ENCODE measurements at regions not wholly inside any gene's neighbourhood (a gene's known extent, or its start where the extent isn't known, plus 50 kb on each side); places are given as distances from the start of the nearest gene placed in this dataset.
"Not testable (repeated sequence)": the region's sequence is repeated elsewhere in the genome, so short reads cannot be mapped to it uniquely, and the experiment has no call there.

DNA sequence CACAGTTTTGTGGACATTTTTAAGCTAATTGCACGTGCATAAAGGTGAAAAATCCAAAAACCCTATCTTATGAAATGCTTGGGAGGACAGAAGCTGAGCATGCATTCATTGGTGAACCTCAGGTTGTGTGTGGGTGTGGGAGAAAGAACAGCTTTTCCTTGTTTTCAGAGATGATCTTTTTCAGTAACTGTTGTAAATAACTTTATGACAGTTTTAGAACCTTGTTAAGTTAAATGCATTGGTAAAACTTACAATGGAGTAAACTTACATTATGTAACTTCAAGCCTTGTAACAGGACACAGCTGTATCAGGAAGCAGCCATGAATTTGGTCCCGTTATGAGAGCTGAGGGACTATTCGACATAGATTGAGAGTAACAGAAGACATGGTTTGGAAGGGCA, 587.4 kb downstream of the GALC start:
- H3K9me3 ChIP-seq (ENCODE audit: control insufficient read depth, insufficient read depth, low read length), result no peaks in the 10 kb centered on the region

GRCh38 chr14:87397499-87397898, 595.5 kb downstream of the GALC start:
- H3K4me1 ChIP-seq (ENCODE audit: insufficient read depth, low read length), result no peaks in the 10 kb centered on the region
- no peak overlapping the region for H3K9ac ChIP-seq (ENCODE audit: low read depth, low read length)
- no peaks in the 10 kb centered on the region; the same call in 1 of the 2 replicates for H3K9me3 ChIP-seq (ENCODE audit: control insufficient read depth, insufficient read depth, low read length)
- H3K36me3 ChIP-seq (ENCODE audit: insufficient read depth, low read length), result no peaks in the 10 kb centered on the region

More for the DNA sequence above, 587.4 kb downstream of the GALC start:
- H3K36me3 ChIP-seq (ENCODE audit: insufficient read depth, low read length), result no peaks in the 10 kb centered on the region
- peaks cover 16% of the 10 kb centered on the region for H3K4me1 ChIP-seq (ENCODE audit: insufficient read depth, low read length)
- H3K9ac ChIP-seq (ENCODE audit: low read depth, low read length), result no peak overlapping the region

DNA sequence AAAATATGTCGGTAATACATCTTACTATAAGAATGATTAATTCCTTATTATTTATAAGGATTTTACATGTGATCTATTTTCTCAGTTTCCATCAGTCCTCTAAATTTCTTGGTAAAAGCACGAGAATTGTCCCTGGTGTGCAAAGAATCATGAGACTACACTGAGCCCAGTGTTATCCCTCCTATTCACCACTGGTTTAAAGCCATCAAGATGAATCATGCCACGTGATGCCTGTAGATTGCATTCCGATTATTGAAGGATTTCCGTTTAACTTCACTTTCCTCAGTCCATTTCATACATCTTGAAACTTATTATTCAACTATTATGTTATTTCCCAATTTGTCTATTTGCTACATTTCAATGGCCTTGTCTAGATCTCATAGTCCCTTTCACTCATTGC, 601.9 kb downstream of the GALC start:
- no peaks in the 10 kb centered on the region; the same call in 1 of the 2 replicates for H3K9me3 ChIP-seq (ENCODE audit: control insufficient read depth, insufficient read depth, low read length)

DNA sequence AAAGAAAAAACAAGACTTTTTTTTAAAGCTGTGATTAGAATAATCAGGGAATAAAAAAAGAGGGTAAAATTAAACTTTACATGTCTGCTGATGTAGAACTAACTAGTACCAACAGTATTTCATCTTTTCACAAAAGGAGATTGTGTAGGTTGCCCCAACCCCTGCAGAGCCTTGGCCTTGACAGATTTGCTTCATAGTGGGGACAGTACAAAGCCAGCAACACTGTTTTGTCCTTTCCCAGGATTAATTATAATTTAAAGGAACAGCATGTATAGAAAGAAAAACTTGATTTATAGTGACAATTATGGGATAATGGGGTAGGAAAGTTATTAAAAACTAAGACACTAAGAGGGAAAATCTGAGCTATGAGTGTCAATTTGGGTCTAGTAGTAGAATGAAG, 604.0 kb downstream of the GALC start:
- no peaks in the 10 kb centered on the region for H3K36me3 ChIP-seq (ENCODE audit: insufficient read depth, low read length)
- no peaks in the 10 kb centered on the region; the same call in 1 of the 2 replicates for H3K9me3 ChIP-seq (ENCODE audit: control insufficient read depth, insufficient read depth, low read length)
- H3K9ac ChIP-seq (ENCODE audit: low read depth, low read length), result no peak overlapping the region
- H3K4me1 ChIP-seq (ENCODE audit: insufficient read depth, low read length), result no peaks in the 10 kb centered on the region

More for the DNA sequence above, 601.9 kb downstream of the GALC start:
- no peaks in the 10 kb centered on the region for H3K36me3 ChIP-seq (ENCODE audit: insufficient read depth, low read length)
- H3K9ac ChIP-seq (ENCODE audit: low read depth, low read length), result no peak overlapping the region
- no peaks in the 10 kb centered on the region for H3K4me1 ChIP-seq (ENCODE audit: insufficient read depth, low read length)

- Histone ChIP-seq H3K36me3 (ENCODE audit: insufficient read depth, low read length) (no peaks in the 10 kb centered on the region), H3K9ac (ENCODE audit: low read depth, low read length) (no peak overlapping the region), H3K4me1 (ENCODE audit: insufficient read depth, low read length) (no peaks in the 10 kb centered on the region), H3K9me3 (ENCODE audit: control insufficient read depth, insufficient read depth, low read length) (no peaks in the 10 kb centered on the region)
Observed at GRCh38 chr14:87387806-87388205, 605.2 kb downstream of the GALC start.

DNA sequence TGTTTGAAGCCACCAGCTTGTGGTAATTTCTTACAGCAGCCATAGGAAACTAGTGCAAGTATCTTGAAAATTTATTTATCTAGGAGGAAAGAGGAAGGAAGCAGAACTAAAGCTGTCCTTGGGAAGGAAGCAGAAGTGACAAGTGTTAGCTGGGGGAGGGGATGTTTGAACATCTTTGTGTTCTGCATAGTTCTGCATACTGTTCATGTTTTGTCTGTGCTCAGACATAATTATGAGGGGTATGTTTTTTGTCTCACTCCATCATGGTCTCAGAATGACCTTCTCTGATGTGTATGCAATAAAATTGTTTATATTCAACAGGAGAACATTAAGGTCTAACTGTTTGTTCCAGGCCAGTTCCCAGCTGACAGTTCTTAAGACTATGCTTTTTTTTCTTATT, 606.5 kb downstream of the GALC start:
- Histone ChIP-seq H3K9me3 (ENCODE audit: control insufficient read depth, insufficient read depth, low read length) (peaks cover 4% of the 10 kb centered on the region; the same call in 1 of the 2 replicates), H3K4me1 (ENCODE audit: insufficient read depth, low read length) (no peaks in the 10 kb centered on the region), H3K9ac (ENCODE audit: low read depth, low read length) (no peak overlapping the region), H3K36me3 (ENCODE audit: insufficient read depth, low read length) (no peaks in the 10 kb centered on the region)

DNA sequence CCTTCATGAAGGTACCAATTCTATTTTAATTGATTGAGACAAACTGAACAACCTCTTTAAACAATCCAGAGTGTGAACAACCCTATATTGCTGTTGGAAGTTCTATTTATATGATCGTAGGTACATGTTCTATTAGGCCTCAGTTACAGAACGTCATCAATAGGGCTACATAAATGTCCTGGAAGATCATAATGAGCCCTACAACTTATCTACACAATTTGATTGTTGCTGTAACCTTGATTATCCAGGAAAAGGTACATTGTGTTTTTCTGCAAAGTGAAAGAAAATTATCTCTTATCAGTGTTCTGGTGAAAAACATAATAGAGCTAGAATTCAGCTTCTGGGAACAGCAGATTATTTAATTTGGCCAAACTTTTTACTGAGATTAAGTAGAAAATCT, 612.9 kb downstream of the GALC start:
- Histone ChIP-seq H3K4me1 (ENCODE audit: insufficient read depth, low read length) (no peaks in the 10 kb centered on the region), H3K36me3 (ENCODE audit: insufficient read depth, low read length) (no peaks in the 10 kb centered on the region), H3K9me3 (ENCODE audit: control insufficient read depth, insufficient read depth, low read length) (peaks cover 5% of the 10 kb centered on the region; the same call in 1 of the 2 replicates), H3K9ac (ENCODE audit: low read depth, low read length) (no peak overlapping the region)

GRCh38 chr14:87368751-87369150, 624.2 kb downstream of the GALC start:
- Histone ChIP-seq H3K4me1 (ENCODE audit: insufficient read depth, low read length) (no peaks in the 10 kb centered on the region), H3K9ac (ENCODE audit: low read depth, low read length) (no peak overlapping the region), H3K9me3 (ENCODE audit: control insufficient read depth, insufficient read depth, low read length) (no peaks in the 10 kb centered on the region), H3K36me3 (ENCODE audit: insufficient read depth, low read length) (no peaks in the 10 kb centered on the region)

- not testable (repeated sequence) for H3K9ac ChIP-seq (ENCODE audit: low read depth, low read length); H3K36me3 ChIP-seq (ENCODE audit: insufficient read depth, low read length); H3K4me1 ChIP-seq (ENCODE audit: insufficient read depth, low read length); H3K9me3 ChIP-seq (ENCODE audit: control insufficient read depth, insufficient read depth, low read length)
Observed at GRCh38 chr14:87360246-87360645, 632.7 kb downstream of the GALC start.

DNA sequence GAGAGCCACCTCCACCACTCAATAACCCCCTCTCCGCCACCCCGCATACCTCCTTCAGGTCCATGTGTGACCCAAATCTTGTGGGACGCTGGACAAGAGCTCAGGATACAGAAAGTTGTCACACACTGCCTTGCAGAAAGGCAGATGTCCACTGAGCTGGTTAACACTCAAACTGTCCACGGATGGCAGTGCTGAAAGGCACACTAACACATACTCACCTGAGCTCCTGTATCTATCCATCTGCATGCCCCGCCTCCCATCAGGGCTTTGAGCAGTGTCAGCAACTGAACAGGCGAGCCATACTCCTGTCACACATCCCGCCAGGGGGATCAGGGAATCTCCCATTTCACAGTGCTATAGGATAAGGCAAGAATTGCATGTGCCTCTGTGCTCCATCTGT, 642.0 kb downstream of the GALC start:
- H3K9me3 ChIP-seq (ENCODE audit: control insufficient read depth, insufficient read depth, low read length), result no peaks in the 10 kb centered on the region
- no peaks in the 10 kb centered on the region for H3K4me1 ChIP-seq (ENCODE audit: insufficient read depth, low read length)
- H3K9ac ChIP-seq (ENCODE audit: low read depth, low read length), result no peak overlapping the region
- H3K36me3 ChIP-seq (ENCODE audit: insufficient read depth, low read length), result no peaks in the 10 kb centered on the region

DNA sequence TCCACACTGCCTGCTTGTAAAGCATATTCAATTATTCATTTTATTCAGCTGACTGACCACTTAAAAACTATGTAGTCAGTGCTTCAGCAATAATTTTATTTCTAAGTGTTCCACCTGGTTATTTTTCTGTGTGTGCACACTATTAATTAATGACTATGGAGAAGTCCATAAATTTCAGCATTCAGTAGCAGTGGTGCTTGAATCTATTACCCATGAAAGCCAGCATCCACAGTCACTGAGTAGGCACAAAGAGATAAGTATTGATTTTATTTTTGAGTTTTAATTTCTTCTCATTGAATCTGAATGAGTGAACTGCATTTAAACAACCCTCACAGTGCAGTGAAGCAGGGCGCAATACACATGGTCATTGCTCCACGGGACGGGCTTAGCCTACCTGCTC, 643.1 kb downstream of the GALC start:
- Histone ChIP-seq H3K4me1 (ENCODE audit: insufficient read depth, low read length) (no peaks in the 10 kb centered on the region), H3K9me3 (ENCODE audit: control insufficient read depth, insufficient read depth, low read length) (no peaks in the 10 kb centered on the region), H3K9ac (ENCODE audit: low read depth, low read length) (no peak overlapping the region), H3K36me3 (ENCODE audit: insufficient read depth, low read length) (no peaks in the 10 kb centered on the region)

DNA sequence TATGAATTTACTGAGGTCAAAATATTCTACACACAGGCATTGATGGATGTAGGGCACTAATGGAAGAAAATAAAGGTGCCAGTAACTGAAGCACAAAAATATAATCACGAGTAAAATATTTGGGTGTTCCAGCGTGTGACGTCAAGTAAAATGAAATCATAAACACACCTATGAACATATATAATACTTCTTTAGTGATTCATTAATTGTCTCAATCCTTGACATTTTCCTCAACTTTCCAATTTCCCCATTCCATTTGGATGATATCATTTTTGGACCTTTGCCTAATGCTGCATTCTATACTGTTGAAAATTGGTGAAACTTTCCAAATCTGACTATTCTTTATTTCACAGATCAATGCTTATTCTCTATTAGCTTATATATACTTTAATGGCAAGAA, 649.3 kb downstream of the GALC start:
- H3K36me3 ChIP-seq (ENCODE audit: insufficient read depth, low read length), result no peaks in the 10 kb centered on the region
- H3K9me3 ChIP-seq (ENCODE audit: control insufficient read depth, insufficient read depth, low read length), result no peaks in the 10 kb centered on the region; the same call in 1 of the 2 replicates
- H3K9ac ChIP-seq (ENCODE audit: low read depth, low read length), result no peak overlapping the region
- H3K4me1 ChIP-seq (ENCODE audit: insufficient read depth, low read length), result no peaks in the 10 kb centered on the region

DNA sequence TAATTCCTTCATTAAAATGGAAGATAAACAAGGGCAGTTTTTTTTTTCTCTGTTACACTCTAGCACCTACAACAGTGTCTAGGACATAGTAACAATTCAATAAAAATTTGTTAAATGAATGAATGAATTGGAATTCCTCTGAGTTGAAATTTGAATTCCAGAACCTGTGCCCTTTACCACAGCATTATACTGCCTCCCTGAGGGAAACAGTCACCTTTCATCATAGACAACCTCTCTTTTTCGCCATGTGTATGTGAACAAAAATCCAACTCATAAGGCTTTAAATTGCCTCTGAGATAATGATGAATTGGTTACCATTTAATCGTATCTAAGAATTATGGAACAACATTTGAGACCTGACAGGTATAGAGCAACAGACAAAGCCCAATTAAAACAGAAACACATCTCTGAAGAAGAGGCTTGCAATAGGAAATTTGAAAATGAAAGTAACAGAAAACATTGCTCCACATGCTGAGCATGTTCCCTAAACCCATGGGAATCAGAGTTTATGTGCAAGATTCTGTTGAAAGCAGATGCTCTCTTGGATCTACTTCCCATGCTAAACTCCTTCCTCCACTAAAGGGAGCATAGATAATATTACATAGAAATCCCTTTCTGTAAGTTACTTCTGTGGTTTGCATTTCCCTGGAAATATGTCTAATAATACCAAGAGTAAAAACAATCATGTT, 657.8 kb downstream of the GALC start:
- no peak overlapping the region for H3K9ac ChIP-seq (ENCODE audit: low read depth, low read length)
- peaks cover 4% of the 10 kb centered on the region; the same call in 1 of the 2 replicates for H3K9me3 ChIP-seq (ENCODE audit: control insufficient read depth, insufficient read depth, low read length)
- no peaks in the 10 kb centered on the region for H3K36me3 ChIP-seq (ENCODE audit: insufficient read depth, low read length)
- no peaks in the 10 kb centered on the region for H3K4me1 ChIP-seq (ENCODE audit: insufficient read depth, low read length)

GRCh38 chr14:87331991-87332390, 661.0 kb downstream of the GALC start:
- no peak overlapping the region for H3K9ac ChIP-seq (ENCODE audit: low read depth, low read length)
- peaks cover 4% of the 10 kb centered on the region; the same call in 1 of the 2 replicates for H3K9me3 ChIP-seq (ENCODE audit: control insufficient read depth, insufficient read depth, low read length)
- no peaks in the 10 kb centered on the region for H3K4me1 ChIP-seq (ENCODE audit: insufficient read depth, low read length)
- H3K36me3 ChIP-seq (ENCODE audit: insufficient read depth, low read length), result no peaks in the 10 kb centered on the region

DNA sequence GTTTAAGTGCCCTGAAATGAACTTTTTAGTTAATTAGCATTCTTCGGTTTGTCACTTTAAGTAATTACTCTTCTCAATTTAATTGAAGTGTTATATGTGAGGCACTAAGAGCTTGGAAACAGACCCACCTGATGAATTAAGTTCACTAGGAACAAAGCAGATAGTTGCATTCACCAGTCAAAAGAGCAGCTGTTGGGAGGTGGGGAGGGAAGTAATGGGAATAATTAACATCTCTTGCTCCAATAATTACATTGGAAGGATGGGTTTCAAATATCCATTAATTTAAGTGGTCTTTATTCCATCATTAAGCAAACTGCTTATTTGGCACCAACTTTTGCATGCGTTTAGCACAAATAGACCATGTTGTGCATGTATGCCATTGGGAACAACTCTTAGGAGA, 667.2 kb downstream of the GALC start:
- no peaks in the 10 kb centered on the region for H3K4me1 ChIP-seq (ENCODE audit: insufficient read depth, low read length)
- H3K9me3 ChIP-seq (ENCODE audit: control insufficient read depth, insufficient read depth, low read length), result no peaks in the 10 kb centered on the region
- no peaks in the 10 kb centered on the region for H3K36me3 ChIP-seq (ENCODE audit: insufficient read depth, low read length)
- H3K9ac ChIP-seq (ENCODE audit: low read depth, low read length), result no peak overlapping the region

Data from ES-I3 (cell line).